ENCODE measurements at regions not wholly inside any gene's neighbourhood (a gene's known extent, or its start where the extent isn't known, plus 50 kb on each side); places are given as distances from the start of the nearest gene placed in this dataset.

DNA sequence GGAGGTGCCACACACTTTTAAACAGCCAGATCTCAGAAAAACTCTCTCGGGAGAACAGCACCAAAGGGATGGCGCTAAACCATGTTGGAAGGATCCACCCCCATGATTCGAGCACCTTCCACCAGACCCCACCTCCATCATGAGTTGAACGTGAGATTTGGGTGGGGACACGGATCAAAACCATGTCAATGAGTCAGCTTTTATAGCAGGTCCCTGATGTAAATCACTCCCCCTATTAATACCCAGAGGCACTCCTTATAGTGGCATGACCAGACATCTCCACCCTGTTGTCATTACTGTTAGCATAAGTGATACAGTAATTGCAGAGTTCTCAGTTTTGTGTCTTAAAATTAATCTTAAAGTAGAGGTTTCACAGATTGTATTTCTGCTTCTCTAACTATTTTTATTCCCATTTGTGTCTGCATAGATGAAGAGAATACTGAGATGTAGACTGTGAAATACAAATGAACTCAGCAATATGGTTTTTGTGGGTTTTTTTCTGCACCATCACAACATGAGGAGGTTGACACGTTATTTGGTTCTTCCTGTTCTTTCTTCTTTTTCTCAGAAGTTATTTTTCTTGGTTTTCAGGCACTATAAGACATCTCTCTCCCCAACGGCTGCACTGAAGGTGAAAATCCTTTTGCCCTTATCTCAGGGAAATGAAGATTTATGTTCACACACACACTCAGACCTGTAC lies 218.2 kb downstream of the ARL4C start:
- Histone ChIP-seq H3K79me2 (ENCODE audit: insufficient read depth, low read length) (no peaks in the 10 kb centered on the region), H3K36me3 (replicated peaks in 1 of 2; ENCODE audit: control insufficient read depth in 1 of 2, insufficient read depth in 2 of 2, low read length in 2 of 2) (no peaks in the 10 kb centered on the region), H3K9ac (ENCODE audit: insufficient read depth, low read depth, low read length) (no peak overlapping the region), H3K27me3 (ENCODE audit: control insufficient read depth in 1 of 2, insufficient read depth in 2 of 2, low read length in 2 of 2) (peaks cover 0 to 8% of the 10 kb centered on the region in 2 experiments; a peak in 1 of 5 replicates), H3K27ac (ENCODE audit: extremely low read length, insufficient read depth, low read length) (no peak overlapping the region), H3K9me3 (ENCODE audit: low read length) (no peaks in the 10 kb centered on the region), H3K4me3 (replicated peaks in 1 of 3; ENCODE audit: insufficient read depth in 1 of 3, low read depth in 2 of 3, low read length in 3 of 3) (no peak overlapping the region), H3K4me2 (ENCODE audit: low read depth, low read length) (no peak overlapping the region), H3K4me1 (ENCODE audit: insufficient read depth, low read length) (no peaks in the 10 kb centered on the region), H4K20me1 (ENCODE audit: insufficient read depth, low read length) (no peaks in the 10 kb centered on the region), H2AFZ (ENCODE audit: low read length) (no peak overlapping the region)
- ATAC-seq (no peak), FAIRE-seq (no peak), DNase-seq (ENCODE audit: low spot score) (no peak)
- intact Hi-C loops (cut with micrococcal nuclease; ENCODE audit: unreplicated experiment) (no loop called here), in situ Hi-C loops (cut with HindIII; ENCODE audit: extremely low pct_ligation_motif_present, low pct_unique_long_range_greater_than_20kb) (no loop called here)
- ChIA-PET CTCF (ENCODE audit: low intra/inter-chr PET ratio, low total read pairs) (no interaction called here), POLR2A (no interaction called here)
- 29% methylated on average over 7 of the region's 7 CpGs for WGBS (ENCODE audit: low lambda C conversion rate)
- TF ChIP-seq HMGA1 (CRISPR knock-in tag; conservative IDR thresholded peaks at IDR 0.05) (no peak), PRPF4 (IDR thresholded peaks at IDR 0.05; ENCODE audit: low read depth, low read length, poor library complexity, severe bottlenecking) (no peak)
- TF ChIP-seq, protein P1, sequence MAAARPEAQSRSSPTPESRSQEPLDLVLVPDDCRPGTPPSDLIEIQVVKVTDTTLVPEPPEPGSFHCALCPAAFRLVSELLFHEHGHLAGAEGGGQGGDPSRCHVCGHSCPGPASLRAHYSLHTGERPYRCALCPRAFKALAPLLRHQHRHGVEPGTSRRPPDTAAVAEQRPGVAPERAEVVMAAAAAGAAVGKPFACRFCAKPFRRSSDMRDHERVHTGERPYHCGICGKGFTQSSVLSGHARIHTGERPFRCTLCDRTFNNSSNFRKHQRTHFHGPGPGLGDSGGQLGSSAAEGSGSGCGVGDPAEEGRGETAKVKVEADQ (CRISPR knock-in tag; IDR thresholded peaks at IDR 0.05; ENCODE audit: borderline replicate concordance): no peak
- no TSS peak for BruUV-seq (replicated peaks)

DNA sequence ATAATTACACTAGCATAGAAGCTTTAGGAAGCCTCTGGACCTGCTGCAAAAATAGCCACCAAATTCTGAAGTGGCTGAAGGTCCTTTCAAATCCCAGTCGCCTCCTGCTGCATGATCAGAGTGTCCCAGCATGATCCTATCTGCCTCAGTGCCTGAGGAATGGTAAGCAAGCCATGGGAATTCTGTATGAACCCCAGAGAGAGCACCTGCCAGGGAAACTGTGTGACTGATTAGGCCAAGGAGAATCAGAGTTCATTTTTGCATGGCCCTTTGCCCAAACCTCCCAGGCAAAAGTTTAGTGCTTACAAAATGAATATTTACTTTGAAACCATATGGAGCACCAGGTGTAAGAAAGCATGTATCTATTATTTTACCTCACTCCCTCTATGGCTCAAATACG lies 221.4 kb downstream of the ARL4C start:
- Histone ChIP-seq H3K4me2 (ENCODE audit: low read depth, low read length) (no peak overlapping the region), H4K20me1 (ENCODE audit: insufficient read depth, low read length) (no peaks in the 10 kb centered on the region), H3K4me1 (ENCODE audit: insufficient read depth, low read length) (no peaks in the 10 kb centered on the region), H2AFZ (ENCODE audit: low read length) (no peak overlapping the region), H3K36me3 (replicated peaks in 1 of 2; ENCODE audit: control insufficient read depth in 1 of 2, insufficient read depth in 2 of 2, low read length in 2 of 2) (no peaks in the 10 kb centered on the region), H3K27ac (ENCODE audit: extremely low read length, insufficient read depth, low read length) (no peak overlapping the region), H3K4me3 (replicated peaks in 1 of 3; ENCODE audit: insufficient read depth in 1 of 3, low read depth in 2 of 3, low read length in 3 of 3) (no peak overlapping the region), H3K79me2 (ENCODE audit: insufficient read depth, low read length) (no peaks in the 10 kb centered on the region), H3K27me3 (ENCODE audit: control insufficient read depth in 1 of 2, insufficient read depth in 2 of 2, low read length in 2 of 2) (peaks cover 0 to 8% of the 10 kb centered on the region in 2 experiments; a peak in 1 of 5 replicates), H3K9ac (ENCODE audit: insufficient read depth, low read depth, low read length) (no peak overlapping the region), H3K9me3 (ENCODE audit: low read length) (no peaks in the 10 kb centered on the region)
- CTCF ChIA-PET (ENCODE audit: low intra/inter-chr PET ratio, low total read pairs): no interaction called here
- POLR2A ChIA-PET: no interaction called here
- in situ Hi-C loops (cut with HindIII; ENCODE audit: extremely low pct_ligation_motif_present, low pct_unique_long_range_greater_than_20kb): no loop called here
- intact Hi-C loops (cut with micrococcal nuclease; ENCODE audit: unreplicated experiment): no loop called here
- DNase-seq (ENCODE audit: low spot score) (no peak), FAIRE-seq (no peak), ATAC-seq (no peak)
- 12% methylated on average over 2 of the region's 2 CpGs for WGBS (ENCODE audit: low lambda C conversion rate)
- no TSS peak for BruUV-seq (replicated peaks)
- TF ChIP-seq NCOR1 (IDR thresholded peaks at IDR 0.05; ENCODE audit: borderline replicate concordance, low read length): no peak
- TF ChIP-seq, protein P2, sequence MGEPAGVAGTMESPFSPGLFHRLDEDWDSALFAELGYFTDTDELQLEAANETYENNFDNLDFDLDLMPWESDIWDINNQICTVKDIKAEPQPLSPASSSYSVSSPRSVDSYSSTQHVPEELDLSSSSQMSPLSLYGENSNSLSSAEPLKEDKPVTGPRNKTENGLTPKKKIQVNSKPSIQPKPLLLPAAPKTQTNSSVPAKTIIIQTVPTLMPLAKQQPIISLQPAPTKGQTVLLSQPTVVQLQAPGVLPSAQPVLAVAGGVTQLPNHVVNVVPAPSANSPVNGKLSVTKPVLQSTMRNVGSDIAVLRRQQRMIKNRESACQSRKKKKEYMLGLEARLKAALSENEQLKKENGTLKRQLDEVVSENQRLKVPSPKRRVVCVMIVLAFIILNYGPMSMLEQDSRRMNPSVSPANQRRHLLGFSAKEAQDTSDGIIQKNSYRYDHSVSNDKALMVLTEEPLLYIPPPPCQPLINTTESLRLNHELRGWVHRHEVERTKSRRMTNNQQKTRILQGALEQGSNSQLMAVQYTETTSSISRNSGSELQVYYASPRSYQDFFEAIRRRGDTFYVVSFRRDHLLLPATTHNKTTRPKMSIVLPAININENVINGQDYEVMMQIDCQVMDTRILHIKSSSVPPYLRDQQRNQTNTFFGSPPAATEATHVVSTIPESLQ (CRISPR knock-in tag; conservative IDR thresholded peaks at IDR 0.05): no peak
- no peak for TF ChIP-seq ZSCAN29 (CRISPR knock-in tag; conservative IDR thresholded peaks at IDR 0.05)
- TF ChIP-seq, protein P3, sequence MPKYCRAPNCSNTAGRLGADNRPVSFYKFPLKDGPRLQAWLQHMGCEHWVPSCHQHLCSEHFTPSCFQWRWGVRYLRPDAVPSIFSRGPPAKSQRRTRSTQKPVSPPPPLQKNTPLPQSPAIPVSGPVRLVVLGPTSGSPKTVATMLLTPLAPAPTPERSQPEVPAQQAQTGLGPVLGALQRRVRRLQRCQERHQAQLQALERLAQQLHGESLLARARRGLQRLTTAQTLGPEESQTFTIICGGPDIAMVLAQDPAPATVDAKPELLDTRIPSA (CRISPR knock-in tag; IDR thresholded peaks at IDR 0.05; ENCODE audit: borderline replicate concordance): no peak
- TF ChIP-seq ZNF333 (CRISPR knock-in tag; IDR thresholded peaks at IDR 0.05; ENCODE audit: borderline replicate concordance): no peak

Measured in HepG2 (cell line).